ENCODE measurements at regions not wholly inside any gene's neighbourhood (a gene's known extent, or its start where the extent isn't known, plus 50 kb on each side); places are given as distances from the start of the nearest gene placed in this dataset.
"Not testable (repeated sequence)": the region's sequence is repeated elsewhere in the genome, so short reads cannot be mapped to it uniquely, and the experiment has no call there.

- no peak for DNase-seq
Observed at GRCh38 chr1:170789063-170789462, 125.1 kb downstream of the PRRX1 start.

- DNase-seq: no peak
Observed at GRCh38 chr1:170790175-170790574, 126.2 kb downstream of the PRRX1 start.

GRCh38 chr1:170790651-170791071 is 126.7 kb downstream of the PRRX1 start:
- DNase-seq: no peak

DNA sequence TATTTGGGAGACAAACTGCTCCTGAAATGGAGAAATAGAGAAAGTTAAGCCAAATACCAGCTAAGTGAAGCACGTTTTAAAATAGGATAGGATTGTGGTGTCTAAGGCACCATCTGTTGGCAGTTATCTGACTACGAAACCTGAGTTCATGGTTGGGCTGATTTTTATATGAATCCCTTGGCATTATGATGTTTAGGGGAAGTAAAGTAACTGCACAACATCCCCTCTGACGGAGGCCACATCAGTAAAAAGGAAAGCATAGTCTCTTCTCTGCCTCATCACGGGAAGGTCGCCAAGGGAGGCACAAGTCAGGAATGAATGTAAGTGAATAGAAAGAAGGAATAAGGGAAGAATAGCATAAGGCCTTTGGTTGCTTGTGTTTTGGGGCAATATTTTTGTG is 128.0 kb downstream of the PRRX1 start:
- no peak for DNase-seq

DNA sequence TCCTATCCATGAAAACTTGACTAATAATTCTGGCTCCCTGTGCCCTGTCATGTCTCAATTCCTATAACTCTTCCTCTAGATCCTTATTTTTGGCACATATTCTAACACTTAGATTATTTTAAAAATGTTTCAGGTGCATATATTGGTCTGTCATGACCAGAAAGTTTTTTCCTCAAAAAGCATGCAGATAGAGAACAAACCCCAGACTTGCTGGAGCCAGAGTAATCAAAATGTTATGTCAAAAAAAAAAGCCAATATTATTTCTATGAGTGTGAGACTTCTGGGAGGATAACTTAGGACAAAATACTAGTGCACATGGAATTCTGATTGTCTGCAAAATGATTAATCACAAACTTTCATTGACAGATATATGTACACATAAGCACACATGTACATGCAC is 135.1 kb upstream of the MROH9 start:
- DNase-seq: no peak

DNA sequence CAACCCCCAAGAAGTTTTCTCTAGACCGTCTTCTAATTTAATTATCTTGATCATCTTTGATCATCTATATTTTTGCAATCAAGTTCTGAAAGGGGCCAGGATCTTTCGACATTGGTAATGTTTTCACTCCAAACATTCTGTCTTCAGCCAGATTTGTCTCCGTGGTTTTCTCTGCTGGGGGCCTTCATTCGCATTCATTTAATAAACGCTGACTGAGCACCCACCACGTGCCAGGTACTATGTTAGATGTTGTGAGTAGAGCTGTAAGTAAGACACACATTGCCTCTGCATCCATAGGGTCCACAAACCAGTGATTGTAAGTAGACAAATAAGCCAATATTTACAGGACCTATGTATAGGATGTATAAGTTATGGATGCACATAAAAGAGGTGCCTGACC is 134.5 kb upstream of the MROH9 start:
- DNase-seq: no peak

- DNase-seq: no peak
Observed at GRCh38 chr1:170803711-170804110, 131.6 kb upstream of the MROH9 start.

DNA sequence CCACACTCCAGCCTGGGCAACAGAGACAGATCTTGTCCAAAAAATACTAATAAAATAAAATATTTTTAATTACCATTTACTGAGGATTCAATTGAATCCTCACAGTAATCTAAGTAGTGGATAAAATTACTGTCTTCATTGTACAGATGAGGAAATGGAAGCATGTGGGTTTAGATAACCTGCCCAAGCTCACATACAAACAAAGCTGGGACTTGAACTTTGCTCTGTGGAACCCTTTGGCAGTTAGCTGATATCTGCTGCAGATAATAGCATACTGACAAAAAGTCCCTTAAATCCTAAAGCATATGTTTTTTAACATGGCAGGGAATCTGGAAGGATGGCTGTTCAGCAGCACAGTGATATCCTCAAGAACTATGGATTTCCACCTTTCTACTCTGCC is 130.9 kb upstream of the MROH9 start:
- no peak for DNase-seq

- no peak for DNase-seq
Observed at GRCh38 chr1:170804879-170805278, 130.5 kb upstream of the MROH9 start.

DNA sequence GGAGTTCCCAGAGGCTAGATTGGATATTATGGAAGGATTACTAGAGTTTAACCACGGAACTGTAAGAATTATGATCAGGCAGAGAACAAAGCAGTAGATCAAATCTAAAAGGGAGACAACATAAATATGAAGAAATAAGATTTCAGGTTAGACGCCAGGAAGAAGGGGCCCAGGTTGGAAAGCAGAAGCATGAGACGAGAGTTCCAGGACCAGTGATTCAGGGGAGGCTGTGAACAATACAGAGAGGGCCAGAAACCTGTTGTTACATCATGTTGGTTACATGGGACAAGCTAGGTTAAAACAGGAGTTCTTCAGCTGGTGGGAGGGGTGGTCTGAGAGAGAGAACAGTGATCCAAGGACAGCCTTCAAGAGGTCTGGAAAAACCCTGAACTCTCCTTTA is 128.4 kb upstream of the MROH9 start:
- DNase-seq: no peak

DNA sequence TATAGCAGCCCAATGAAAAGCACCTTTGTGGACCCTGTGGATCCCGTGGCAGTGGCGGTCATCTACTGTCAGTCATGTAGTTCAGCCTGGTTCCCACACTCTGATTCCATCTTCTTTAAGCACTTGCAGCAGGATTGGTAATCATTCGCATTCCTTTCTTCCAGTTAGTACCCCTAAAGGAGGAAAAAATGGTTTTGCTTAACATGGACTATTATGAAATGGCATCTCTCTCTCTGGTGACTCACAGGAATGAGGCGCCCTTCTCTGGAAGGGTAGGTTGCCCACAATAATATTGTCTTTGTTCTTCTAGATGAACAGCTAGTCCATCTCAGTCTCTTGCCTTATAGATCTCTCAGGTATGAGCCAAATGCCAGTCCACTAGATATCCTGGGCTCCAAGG is 127.9 kb upstream of the MROH9 start:
- DNase-seq: no peak

DNA sequence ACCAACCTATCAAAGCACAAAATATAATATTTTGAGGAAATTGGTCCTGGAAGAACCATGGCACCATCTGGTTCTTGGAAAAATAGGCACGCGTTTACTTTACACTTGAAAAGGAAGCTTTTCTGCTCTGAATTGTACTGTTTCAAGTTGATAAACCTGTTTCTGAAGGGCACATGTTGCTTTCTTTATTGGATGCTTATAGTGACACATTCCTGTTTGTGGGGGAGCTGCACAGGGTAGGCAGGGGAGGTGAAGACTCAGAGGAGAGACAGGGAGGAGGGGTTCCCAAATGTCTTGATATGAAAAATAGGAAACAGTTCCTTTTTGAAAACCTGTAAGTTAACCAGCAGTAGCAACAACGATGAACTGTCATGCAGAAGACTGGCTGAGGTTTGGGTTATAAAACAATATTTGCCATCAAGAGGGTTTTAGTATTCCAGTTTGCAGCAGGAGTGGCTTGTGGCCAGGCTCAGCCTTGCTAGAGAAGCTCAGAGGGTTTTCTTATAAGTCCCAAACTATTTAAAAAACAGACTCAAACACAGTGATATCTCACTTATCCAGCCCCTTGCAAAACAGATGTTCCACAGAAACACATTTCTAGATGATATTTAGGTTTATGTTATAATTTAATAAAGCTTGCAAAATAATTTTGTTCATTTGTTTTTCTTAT is 127.0 kb upstream of the MROH9 start:
- DNase-seq: no peak

GRCh38 chr1:170811013-170811412 is 124.3 kb upstream of the MROH9 start:
- not testable (repeated sequence) for DNase-seq

- no peak for DNase-seq
Observed at GRCh38 chr1:170819781-170820180, 115.6 kb upstream of the MROH9 start.

DNA sequence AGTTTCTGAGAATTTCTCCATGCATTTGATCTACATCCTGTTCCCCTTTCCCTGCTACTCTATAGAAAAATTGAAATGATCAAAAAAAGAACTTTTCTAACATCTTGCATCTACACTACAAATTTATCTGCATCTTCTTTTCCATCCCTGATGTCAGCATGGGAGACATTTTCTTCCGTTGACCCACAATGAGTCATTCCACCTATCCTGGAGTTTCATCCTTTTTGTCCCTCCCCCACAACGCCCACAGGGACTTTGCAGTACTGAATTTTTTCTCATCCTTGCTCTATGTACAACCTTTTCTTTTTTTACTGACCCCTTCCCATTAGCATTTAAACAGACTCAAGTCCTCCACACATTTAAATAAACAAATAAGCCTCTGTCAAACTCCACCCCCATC is 112.2 kb upstream of the MROH9 start:
- no peak for DNase-seq

DNA sequence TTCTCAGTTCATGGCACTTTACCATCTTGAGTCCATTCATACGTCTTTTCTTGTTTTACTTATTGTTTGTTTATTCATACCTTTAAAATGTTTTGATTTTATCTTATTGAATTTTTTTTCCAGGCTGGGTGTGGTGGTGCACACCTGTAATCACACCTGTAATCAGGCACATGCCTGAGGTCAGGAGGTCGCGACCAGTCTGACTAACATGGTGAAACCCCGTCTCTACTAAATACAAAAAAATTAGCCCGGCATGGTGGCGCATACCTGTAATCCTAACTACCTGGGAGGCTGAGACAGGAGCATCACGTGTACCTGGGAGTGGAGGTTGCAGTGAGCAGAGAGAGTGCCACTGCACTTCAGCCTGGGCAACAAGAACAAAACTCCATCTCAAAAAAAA is 104.1 kb upstream of the MROH9 start:
- no peak for DNase-seq

GRCh38 chr1:170836141-170836540 is 99.2 kb upstream of the MROH9 start:
- DNase-seq: no peak

GRCh38 chr1:170840371-170840770 is 95.0 kb upstream of the MROH9 start:
- no peak for DNase-seq

- DNase-seq: no peak
Observed at GRCh38 chr1:170853302-170853701, 82.0 kb upstream of the MROH9 start.

DNA sequence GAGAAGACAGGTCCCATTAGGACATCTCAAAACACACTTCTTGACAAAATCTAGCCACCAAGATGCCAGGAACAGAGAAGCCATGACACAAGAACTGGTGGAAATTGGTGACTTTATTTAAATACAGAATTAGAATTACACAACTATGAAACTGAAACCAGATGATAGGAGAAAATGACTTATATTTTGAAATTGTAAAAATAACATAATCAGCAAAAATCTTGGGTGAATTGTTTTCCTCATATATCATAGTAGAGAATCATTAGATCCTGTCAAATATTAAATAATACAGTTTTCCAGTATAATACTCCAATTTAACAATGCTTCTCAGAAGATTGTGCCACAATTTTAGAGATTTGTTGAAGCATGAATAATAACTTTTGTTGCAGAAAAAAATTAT is 81.5 kb upstream of the MROH9 start:
- DNase-seq: no peak

DNA sequence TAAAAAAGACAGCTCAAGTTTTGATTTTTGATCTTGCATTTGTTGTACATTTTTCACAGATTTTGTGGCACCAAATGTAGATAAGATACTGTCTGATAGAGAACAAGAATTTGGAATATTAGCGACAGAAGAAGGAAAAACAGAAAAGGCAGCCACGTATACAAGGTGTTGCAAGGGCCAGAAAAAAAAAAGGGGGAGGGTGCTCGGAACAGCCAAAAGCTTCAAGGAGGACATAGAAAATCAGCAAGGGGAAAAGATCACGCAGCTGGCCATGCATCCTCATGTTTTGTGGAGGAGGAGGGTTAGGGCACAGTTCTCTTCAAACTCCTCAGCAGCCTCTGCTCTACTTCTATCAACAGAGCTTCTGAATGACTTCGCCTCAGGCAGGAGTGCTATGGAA is 80.7 kb upstream of the MROH9 start:
- DNase-seq: no peak

DNA sequence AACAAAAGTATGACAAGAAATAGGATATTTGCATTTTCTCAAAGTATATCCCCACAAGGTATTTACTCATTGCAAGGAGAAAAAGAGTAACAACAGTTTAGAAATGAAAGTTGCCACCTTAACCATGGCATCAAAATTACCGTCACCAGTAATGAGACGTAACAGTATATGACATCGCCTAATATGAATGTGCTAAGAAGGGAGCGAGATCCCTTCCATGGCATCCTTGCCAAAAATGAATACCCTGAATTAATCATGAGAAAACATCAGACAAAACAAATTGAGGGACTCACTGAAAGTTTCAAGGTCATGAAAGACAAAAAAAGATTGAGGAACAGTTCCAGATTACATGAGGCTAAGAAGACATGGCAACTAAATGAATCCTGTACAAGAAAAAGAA is 78.9 kb upstream of the MROH9 start:
- DNase-seq: no peak

DNA sequence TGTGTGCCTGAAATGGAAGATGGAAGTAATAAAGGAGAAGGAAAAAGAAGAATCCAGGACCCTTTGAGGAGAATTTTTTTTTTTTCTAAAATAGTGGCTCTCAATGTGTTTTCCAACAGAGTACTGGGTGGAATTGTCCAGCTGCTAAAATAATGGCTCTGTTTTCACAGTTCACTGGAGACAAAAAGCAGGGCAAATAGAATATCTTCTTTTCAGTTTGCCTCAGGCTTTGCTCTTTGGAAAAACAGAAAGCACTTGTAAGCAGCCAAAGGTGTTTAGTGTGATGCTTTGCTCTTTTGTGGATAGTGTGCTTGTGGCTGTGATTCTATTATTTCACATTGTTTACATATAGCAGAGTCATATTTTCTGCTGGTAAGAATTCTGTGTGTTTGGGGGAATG is 77.4 kb upstream of the MROH9 start:
- no peak for DNase-seq

- no peak for DNase-seq
Observed at GRCh38 chr1:170863621-170864020, 71.7 kb upstream of the MROH9 start.

- no peak for DNase-seq
Observed at GRCh38 chr1:170864238-170864637, 71.1 kb upstream of the MROH9 start.
